ENCODE measurements at regions not wholly inside any gene's neighbourhood (a gene's known extent, or its start where the extent isn't known, plus 50 kb on each side); places are given as distances from the start of the nearest gene placed in this dataset.
"Not testable (repeated sequence)": the region's sequence is repeated elsewhere in the genome, so short reads cannot be mapped to it uniquely, and the experiment has no call there.

GRCh38 chr10:14421941-14422340, 91.2 kb upstream of the FRMD4A start:
- no peaks in the 10 kb centered on the region for H3K79me2 ChIP-seq (ENCODE audit: control insufficient read depth, insufficient read depth, low read length)
- no peak overlapping the region for H2AFZ ChIP-seq (ENCODE audit: low read depth, low read length)
- H3K4me2 ChIP-seq (ENCODE audit: insufficient read depth, low read length) = no peak overlapping the region
- ATAC-seq = no peak
- H3K27me3 ChIP-seq (ENCODE audit: control insufficient read depth in 2 of 2, insufficient read depth in 2 of 2, low read length in 2 of 2) = peaks cover 0 to 7% of the 10 kb centered on the region in 2 experiments; a peak in 2 of 5 replicates
- no peaks in the 10 kb centered on the region for H3K9me3 ChIP-seq (replicated peaks; ENCODE audit: control insufficient read depth, insufficient read depth, low read depth, low read length)
- no peak overlapping the region for H3K9ac ChIP-seq (ENCODE audit: insufficient read depth in 1 of 2, low read depth in 2 of 2, low read length in 2 of 2)
- no peak for TF ChIP-seq RUNX1 (IDR thresholded peaks at IDR 0.05; ENCODE audit: low read depth)
- no peak for TF ChIP-seq YBX1 (IDR thresholded peaks at IDR 0.05)
- no peak for TF ChIP-seq ZNF274 (IDR thresholded peaks at IDR 0.05; ENCODE audit: borderline replicate concordance, low read depth, low read length)
- TF ChIP-seq ZNF592 (IDR thresholded peaks at IDR 0.05) = no peak
- H3K4me1 ChIP-seq (replicated peaks in 1 of 2; ENCODE audit: control insufficient read depth in 2 of 2, insufficient read depth in 2 of 2, low read length in 2 of 2) = no peaks in the 10 kb centered on the region
- no peak for DNase-seq (ENCODE audit: extremely low read depth in 1 of 4, low spot score in 3 of 4)
- WGBS (ENCODE audit: insufficient coverage, low coverage, missing lambda C conversion rate) = 2% methylated on average over 3 of the region's 3 CpGs
- no peak overlapping the region for H3K27ac ChIP-seq (ENCODE audit: extremely low read depth, low read depth, low read length)
- no peaks in the 10 kb centered on the region for H4K20me1 ChIP-seq (replicated peaks; ENCODE audit: control insufficient read depth, insufficient read depth, low read length)
- no peaks in the 10 kb centered on the region for H3K9me1 ChIP-seq (ENCODE audit: control insufficient read depth, insufficient read depth, low read length)
- in situ Hi-C loops (cut with MboI) = no loop called here
- H3K4me3 ChIP-seq = no peak overlapping the region
- FAIRE-seq = no peak
- intact Hi-C loops (cut with micrococcal nuclease) = no loop called here
- H3K36me3 ChIP-seq (ENCODE audit: control insufficient read depth, insufficient read depth, low read length) = no peaks in the 10 kb centered on the region
- ChIA-PET POLR2A (no interaction called here), CTCF (ENCODE audit: low intra/inter-chr PET ratio) (no interaction called here)
- no TSS peak for BruUV-seq (replicated peaks)

GRCh38 chr10:14417336-14417735, 86.6 kb upstream of the FRMD4A start:
- ATAC-seq; H3K79me2 ChIP-seq (ENCODE audit: control insufficient read depth, insufficient read depth, low read length); H3K4me1 ChIP-seq (replicated peaks in 1 of 2; ENCODE audit: control insufficient read depth in 2 of 2, insufficient read depth in 2 of 2, low read length in 2 of 2); H3K4me2 ChIP-seq (ENCODE audit: insufficient read depth, low read length); H4K20me1 ChIP-seq (replicated peaks; ENCODE audit: control insufficient read depth, insufficient read depth, low read length); BruUV-seq (replicated peaks); POLR2A ChIA-PET; H3K36me3 ChIP-seq (ENCODE audit: control insufficient read depth, insufficient read depth, low read length); H2AFZ ChIP-seq (ENCODE audit: low read depth, low read length); H3K9me1 ChIP-seq (ENCODE audit: control insufficient read depth, insufficient read depth, low read length); H3K9me3 ChIP-seq (replicated peaks; ENCODE audit: control insufficient read depth, insufficient read depth, low read depth, low read length); DNase-seq (ENCODE audit: extremely low read depth in 1 of 4, low spot score in 3 of 4); CTCF ChIA-PET (ENCODE audit: low intra/inter-chr PET ratio); H3K27me3 ChIP-seq (ENCODE audit: control insufficient read depth in 2 of 2, insufficient read depth in 2 of 2, low read length in 2 of 2); H3K9ac ChIP-seq (ENCODE audit: insufficient read depth in 1 of 2, low read depth in 2 of 2, low read length in 2 of 2); H3K27ac ChIP-seq (ENCODE audit: extremely low read depth, low read depth, low read length); H3K4me3 ChIP-seq; FAIRE-seq; in situ Hi-C loops (cut with MboI); intact Hi-C loops (cut with micrococcal nuclease): not testable (repeated sequence)
- WGBS (ENCODE audit: insufficient coverage, low coverage, missing lambda C conversion rate) = 0% methylated on average over 2 of the region's 2 CpGs

Data from K562 (cell line).